OCI-LY7 (cell line): ENCODE measurements at regions not wholly inside any gene's neighbourhood (a gene's known extent, or its start where the extent isn't known, plus 50 kb on each side); places are given as distances from the start of the nearest gene placed in this dataset.
A peak's percentile ranks its signal among the peaks of the same experiment; 100 is the strongest.

Source experiments
- BruUV-seq: library from RNA; stranded (reverse); fragments of 400-500 nt; replicated peaks from 2 replicates; lab custom pipeline; 2021; lab: Mats Ljungman, UMichigan
- CTCF ChIA-PET: fragments of 300-600 bp; sonication (Branson Sonifier 250); formaldehyde crosslinking; loops from one replicate; lab custom pipeline; 2022; ENCODE audit warnings: antibody characterized with exemption; ENCODE audit not compliant: unreplicated experiment; lab: Charles Lee
- POLR2A ChIA-PET: fragments of 300-600 bp; sonication (Branson Sonifier 250); formaldehyde crosslinking; loops from one replicate; lab custom pipeline; 2022; ENCODE audit warnings: antibody characterized with exemption; lab: Charles Lee
- DNase-seq: peaks from one replicate; pipeline ENCODE4 v3.0.0-alpha.2; 2015; ENCODE audit warnings: low spot score
- H2AFZ ChIP-seq: fragments of 200-600 bp; sonication (generic), shearing (Covaris generic); 2 replicates; pipeline ENCODE4 v1.6.1; 2014; ENCODE audit warnings: mild to moderate bottlenecking, antibody characterized with exemption, low read length, moderate library complexity
- H3K27ac ChIP-seq: fragments of 200-600 bp; sonication (generic); 2 replicates; pipeline ENCODE4 v1.5.1; 2014; ENCODE audit warnings: mixed run types, low read depth, mild to moderate bottlenecking, moderate library complexity, low read length, inconsistent platforms; ENCODE audit not compliant: poor library complexity, severe bottlenecking
- H3K36me3 ChIP-seq: fragments of 200-600 bp; sonication (generic); 2 replicates; pipeline ENCODE4 v1.6.1; 2014; ENCODE audit warnings: mild to moderate bottlenecking, antibody characterized with exemption, low read length, moderate library complexity, mixed read lengths; ENCODE audit not compliant: insufficient read depth
- H3K4me1 ChIP-seq: fragments of 200-600 bp; sonication (generic); 2 replicates; pipeline ENCODE4 v1.5.1; 2014; ENCODE audit warnings: mild to moderate bottlenecking, low read length; ENCODE audit not compliant: insufficient read depth, poor library complexity, severe bottlenecking
- H3K4me2 ChIP-seq: fragments of 200-600 bp; sonication (generic); 2 replicates; pipeline ENCODE4 v1.6.1; 2014; ENCODE audit warnings: mild to moderate bottlenecking, low read length
- H3K4me3 ChIP-seq: fragments of 200-600 bp; sonication (generic); 2 replicates; pipeline ENCODE4 v1.5.1; 2014; ENCODE audit warnings: mild to moderate bottlenecking, low read depth, low read length; ENCODE audit not compliant: poor library complexity, severe bottlenecking
- H3K79me2 ChIP-seq: fragments of 200-600 bp; sonication (generic); 2 replicates; pipeline ENCODE4 v1.6.1; 2016; ENCODE audit warnings: low read depth, mild to moderate bottlenecking, low read length, moderate library complexity, mixed read lengths; ENCODE audit not compliant: insufficient read depth
- H3K9me2 ChIP-seq: fragments of 200-600 bp; sonication (generic); 2 replicates; pipeline ENCODE4 v1.6.1; 2016; ENCODE audit warnings: mild to moderate bottlenecking, low read length, mixed read lengths; ENCODE audit not compliant: insufficient read depth
- H3K9me3 ChIP-seq: fragments of 200-600 bp; sonication (generic); 2 replicates; pipeline ENCODE4 v1.6.1; 2014; ENCODE audit warnings: mild to moderate bottlenecking, mixed run types, low read length, mixed read lengths
- H4K20me1 ChIP-seq: fragments of 200-600 bp; sonication (generic); 2 replicates; pipeline ENCODE4 v1.6.1; 2014; ENCODE audit warnings: mild to moderate bottlenecking, antibody characterized with exemption, low read length, moderate library complexity, mixed read lengths; ENCODE audit not compliant: insufficient read depth
- CTCF ChIP-seq: fragments of 200-600 bp; sonication (generic); conservative IDR thresholded peaks from 2 replicates; pipeline ENCODE4 v1.5.1; 2014; ENCODE audit warnings: mild to moderate bottlenecking, antibody characterized with exemption, low read length, moderate library complexity, mixed read lengths
- EZH2phosphoT487 ChIP-seq: fragments of 200-600 bp; sonication (generic); IDR thresholded peaks from 2 replicates; pipeline ENCODE4 v1.6.1; 2018; ENCODE audit warnings: low read depth, borderline replicate concordance, mild to moderate bottlenecking, mixed run types, antibody characterized with exemption, low read length, moderate library complexity, mixed read lengths
- intact Hi-C: fragments of 100-400 bp; cut with micrococcal nuclease; formaldehyde crosslinking; loops from one replicate; pipeline ENCODE4 v1.10.0; 2022; ENCODE audit not compliant: unreplicated experiment

- H2AFZ ChIP-seq = no peak overlapping the region
- no peak overlapping the region for H3K4me3 ChIP-seq
- no peaks in the 10 kb centered on the region for H4K20me1 ChIP-seq
- no peaks in the 10 kb centered on the region for H3K9me3 ChIP-seq
- CTCF ChIA-PET = no interaction called here
- no peaks in the 10 kb centered on the region for H3K36me3 ChIP-seq
- no peak overlapping the region for H3K27ac ChIP-seq
- no peak for DNase-seq
- POLR2A ChIA-PET = no interaction called here
- no peaks in the 10 kb centered on the region for H3K79me2 ChIP-seq
- no peaks in the 10 kb centered on the region for H3K9me2 ChIP-seq
- H3K4me1 ChIP-seq = no peaks in the 10 kb centered on the region
- TF ChIP-seq CTCF (no peak), EZH2phosphoT487 (no peak)
- no peak overlapping the region for H3K4me2 ChIP-seq
- BruUV-seq = no TSS peak
- intact Hi-C loops = no loop called here
Measured at GRCh38 chr7:114218283-114218682, 196.3 kb upstream of the FOXP2 start.

- Histone ChIP-seq H3K9me2 (no peaks in the 10 kb centered on the region), H3K36me3 (no peaks in the 10 kb centered on the region), H4K20me1 (no peaks in the 10 kb centered on the region), H3K4me1 (no peaks in the 10 kb centered on the region), H3K4me2 (no peak overlapping the region), H3K4me3 (no peak overlapping the region), H3K9me3 (no peaks in the 10 kb centered on the region), H2AFZ (no peak overlapping the region), H3K79me2 (no peaks in the 10 kb centered on the region), H3K27ac (no peak overlapping the region)
- ChIA-PET POLR2A (no interaction called here), CTCF (no interaction called here)
- DNase-seq = no peak
- intact Hi-C loops = no loop called here
- BruUV-seq = no TSS peak
- TF ChIP-seq EZH2phosphoT487 (no peak), CTCF (peak; percentile 33)
Measured at GRCh38 chr7:114217026-114217806, 197.4 kb upstream of the FOXP2 start.

- CTCF ChIA-PET = no interaction called here
- H2AFZ ChIP-seq = no peak overlapping the region
- no TSS peak for BruUV-seq
Measured at GRCh38 chr7:114214466-114214865, 200.1 kb upstream of the FOXP2 start.

More at GRCh38 chr7:114214466-114214865, 200.1 kb upstream of the FOXP2 start:
- Histone ChIP-seq H3K36me3 (no peaks in the 10 kb centered on the region), H3K4me1 (no peaks in the 10 kb centered on the region), H3K79me2 (no peaks in the 10 kb centered on the region), H3K9me2 (no peaks in the 10 kb centered on the region), H3K4me2 (no peak overlapping the region), H3K9me3 (no peaks in the 10 kb centered on the region), H4K20me1 (no peaks in the 10 kb centered on the region), H3K27ac (no peak overlapping the region), H3K4me3 (no peak overlapping the region)
- POLR2A ChIA-PET = no interaction called here
- intact Hi-C loops = no loop called here
- TF ChIP-seq CTCF = no peak
- no peak for TF ChIP-seq EZH2phosphoT487
- no peak for DNase-seq
